KMS-11 (cell line): ENCODE measurements at regions not wholly inside any gene's neighbourhood (a gene's known extent, or its start where the extent isn't known, plus 50 kb on each side); places are given as distances from the start of the nearest gene placed in this dataset.

ENCODE experiments used
- H2AFZ ChIP-seq: fragments of 200-600 bp; sonication (generic); 2 replicates; pipeline ENCODE4 v1.6.1; 2016; ENCODE audit warnings: antibody characterized with exemption, mixed run types, low read depth
- H3K27ac ChIP-seq: fragments of 200-600 bp; sonication (generic); 2 replicates; pipeline ENCODE4 v1.6.1; 2016; ENCODE audit warnings: mild to moderate bottlenecking, mixed run types
- H3K27me3 ChIP-seq: fragments of 200-600 bp; sonication (generic); 2 replicates; pipeline ENCODE4 v1.6.1; 2017; ENCODE audit warnings: mild to moderate bottlenecking, low read depth, mixed run types, moderate library complexity; ENCODE audit not compliant: insufficient read depth
- H3K36me3 ChIP-seq: fragments of 200-600 bp; sonication (generic); 2 replicates; pipeline ENCODE4 v1.6.1; 2017; ENCODE audit warnings: mild to moderate bottlenecking, mixed run types; ENCODE audit not compliant: insufficient read depth
- H3K4me1 ChIP-seq: fragments of 200-600 bp; sonication (generic); 2 replicates; pipeline ENCODE4 v1.6.1; 2016; ENCODE audit warnings: mild to moderate bottlenecking, low read depth, mixed run types; ENCODE audit not compliant: poor library complexity, severe bottlenecking
- H3K4me2 ChIP-seq: fragments of 200-600 bp; sonication (generic); 2 replicates; pipeline ENCODE4 v1.7.0; 2016; ENCODE audit warnings: mild to moderate bottlenecking, mixed run types
- H3K4me3 ChIP-seq: fragments of 200-600 bp; sonication (generic); IDR thresholded peaks from 2 replicates; pipeline ENCODE4 v1.6.1; 2017; ENCODE audit warnings: low read depth, low read length, mixed read lengths; ENCODE audit not compliant: insufficient read depth
- H3K79me2 ChIP-seq: fragments of 200-600 bp; sonication (generic); 2 replicates; pipeline ENCODE4 v1.6.1; 2016; ENCODE audit warnings: low read depth, mixed run types; ENCODE audit not compliant: insufficient read depth
- H3K9ac ChIP-seq: fragments of 200-600 bp; sonication (generic); 2 replicates; pipeline ENCODE4 v1.6.1; 2016; ENCODE audit warnings: mild to moderate bottlenecking, mixed run types
- H4K20me1 ChIP-seq: fragments of 200-600 bp; sonication (generic); 2 replicates; pipeline ENCODE4 v1.6.1; 2016; ENCODE audit warnings: mild to moderate bottlenecking, mixed run types; ENCODE audit not compliant: insufficient read depth
- CTCF ChIP-seq: fragments of 200-600 bp; sonication (generic); conservative IDR thresholded peaks from 2 replicates; pipeline ENCODE4 v1.6.1; 2017; ENCODE audit warnings: low read depth, mild to moderate bottlenecking, antibody characterized with exemption, low read length, moderate library complexity, mixed read lengths

- no peak overlapping the region for H3K9ac ChIP-seq
- no peaks in the 10 kb centered on the region for H4K20me1 ChIP-seq
- no peaks in the 10 kb centered on the region for H3K27me3 ChIP-seq
- no peaks in the 10 kb centered on the region for H3K4me1 ChIP-seq
- TF ChIP-seq CTCF, result no peak
- no peak overlapping the region for H3K4me2 ChIP-seq
- H3K36me3 ChIP-seq, result no peaks in the 10 kb centered on the region
- no peak overlapping the region for H3K4me3 ChIP-seq
- H3K79me2 ChIP-seq, result no peaks in the 10 kb centered on the region
- no peak overlapping the region for H2AFZ ChIP-seq
- H3K27ac ChIP-seq, result no peak overlapping the region
Observed at GRCh38 chr5:125316915-125317535, 570.6 kb upstream of the ZNF608 start.

- H3K27me3 ChIP-seq, result no peaks in the 10 kb centered on the region
- no peaks in the 10 kb centered on the region for H3K4me1 ChIP-seq
- H3K4me3 ChIP-seq, result no peak overlapping the region
Observed at GRCh38 chr5:125317536-125317995, 571.1 kb upstream of the ZNF608 start.

GRCh38 chr5:125321654-125322053, 575.2 kb upstream of the ZNF608 start:
- Histone ChIP-seq H3K27ac (no peak overlapping the region), H3K4me1 (peaks cover 14% of the 10 kb centered on the region), H2AFZ (no peak overlapping the region), H3K36me3 (no peaks in the 10 kb centered on the region), H3K79me2 (no peaks in the 10 kb centered on the region), H3K9ac (no peak overlapping the region), H3K4me3 (no peak overlapping the region), H3K27me3 (no peaks in the 10 kb centered on the region), H4K20me1 (no peaks in the 10 kb centered on the region), H3K4me2 (no peak overlapping the region)
- no peak for TF ChIP-seq CTCF

More at GRCh38 chr5:125317536-125317995, 571.1 kb upstream of the ZNF608 start:
- TF ChIP-seq CTCF, result no peak
- no peaks in the 10 kb centered on the region for H3K36me3 ChIP-seq
- H2AFZ ChIP-seq, result no peak overlapping the region
- H4K20me1 ChIP-seq, result no peaks in the 10 kb centered on the region
- H3K9ac ChIP-seq, result no peak overlapping the region
- H3K79me2 ChIP-seq, result no peaks in the 10 kb centered on the region
- no peak overlapping the region for H3K4me2 ChIP-seq
- H3K27ac ChIP-seq, result no peak overlapping the region

GRCh38 chr5:125323613-125324012, 577.2 kb upstream of the ZNF608 start:
- TF ChIP-seq CTCF, result no peak
- Histone ChIP-seq H2AFZ (no peak overlapping the region), H3K79me2 (no peaks in the 10 kb centered on the region), H3K27me3 (no peaks in the 10 kb centered on the region), H3K36me3 (no peaks in the 10 kb centered on the region), H4K20me1 (no peaks in the 10 kb centered on the region), H3K27ac (no peak overlapping the region), H3K4me3 (no peak overlapping the region), H3K4me1 (peaks cover 34% of the 10 kb centered on the region), H3K9ac (no peak overlapping the region), H3K4me2 (no peak overlapping the region)
